Mesothelial cell of epicardium (in vitro differentiated cells): ENCODE measurements at regions not wholly inside any gene's neighbourhood (a gene's known extent, or its start where the extent isn't known, plus 50 kb on each side); places are given as distances from the start of the nearest gene placed in this dataset.

Experiments used
- DNase-seq, 2 experiments: peaks; one replicate each; pipeline ENCODE4 v3.0.0; 2021; ENCODE audit warnings: low spot score in 2 of 2; ENCODE audit not compliant: unreplicated experiment in 2 of 2
- H3K27ac Mint-ChIP-seq: 2 replicates; pipeline ENCODE4 v1.8.0; 2021; ENCODE audit warnings: mixed read lengths
- H3K27me3 Mint-ChIP-seq: 2 replicates; pipeline ENCODE4 v1.8.0; 2021; ENCODE audit warnings: low read depth, mixed read lengths
- H3K36me3 Mint-ChIP-seq: 2 replicates; pipeline ENCODE4 v1.8.0; 2021; ENCODE audit warnings: mixed read lengths
- H3K4me1 Mint-ChIP-seq: 2 replicates; pipeline ENCODE4 v1.8.0; 2021; ENCODE audit warnings: mixed read lengths
- H3K4me3 Mint-ChIP-seq: 2 replicates; pipeline ENCODE4 v1.8.0; 2021; ENCODE audit warnings: mild to moderate bottlenecking, moderate library complexity, mixed read lengths
- H3K9me3 Mint-ChIP-seq: 2 replicates; pipeline ENCODE4 v1.8.0; 2021; ENCODE audit warnings: mixed read lengths
- TF ChIP-seq, protein P1 (sequence below): fragments of 200-600 bp; sonication (generic); IDR thresholded peaks from one replicate; pipeline ENCODE4 v1.5.0; 2021; ENCODE audit warnings: antibody characterized with exemption; ENCODE audit not compliant: unreplicated experiment

DNA sequence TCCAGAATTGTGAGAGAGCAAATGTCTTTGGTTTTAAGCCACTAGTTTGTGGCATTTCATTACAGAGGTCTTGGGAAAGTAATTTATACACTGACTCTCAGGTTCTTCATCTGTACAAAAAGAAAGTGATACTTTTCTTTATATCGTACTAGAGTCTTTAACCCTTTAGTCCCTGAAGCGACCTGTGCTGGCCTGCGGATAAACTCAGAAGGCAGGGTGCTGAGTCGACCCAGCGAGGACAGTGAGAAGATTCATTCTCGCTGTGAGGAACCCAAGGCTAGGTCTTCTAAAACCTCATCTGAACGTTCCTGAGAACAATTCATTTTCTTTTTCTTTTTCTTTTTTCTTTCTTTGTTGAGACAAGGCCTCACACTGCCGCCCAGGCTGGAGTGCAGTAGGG lies 514.2 kb upstream of the MGMT start:
- TF ChIP-seq, protein P1, sequence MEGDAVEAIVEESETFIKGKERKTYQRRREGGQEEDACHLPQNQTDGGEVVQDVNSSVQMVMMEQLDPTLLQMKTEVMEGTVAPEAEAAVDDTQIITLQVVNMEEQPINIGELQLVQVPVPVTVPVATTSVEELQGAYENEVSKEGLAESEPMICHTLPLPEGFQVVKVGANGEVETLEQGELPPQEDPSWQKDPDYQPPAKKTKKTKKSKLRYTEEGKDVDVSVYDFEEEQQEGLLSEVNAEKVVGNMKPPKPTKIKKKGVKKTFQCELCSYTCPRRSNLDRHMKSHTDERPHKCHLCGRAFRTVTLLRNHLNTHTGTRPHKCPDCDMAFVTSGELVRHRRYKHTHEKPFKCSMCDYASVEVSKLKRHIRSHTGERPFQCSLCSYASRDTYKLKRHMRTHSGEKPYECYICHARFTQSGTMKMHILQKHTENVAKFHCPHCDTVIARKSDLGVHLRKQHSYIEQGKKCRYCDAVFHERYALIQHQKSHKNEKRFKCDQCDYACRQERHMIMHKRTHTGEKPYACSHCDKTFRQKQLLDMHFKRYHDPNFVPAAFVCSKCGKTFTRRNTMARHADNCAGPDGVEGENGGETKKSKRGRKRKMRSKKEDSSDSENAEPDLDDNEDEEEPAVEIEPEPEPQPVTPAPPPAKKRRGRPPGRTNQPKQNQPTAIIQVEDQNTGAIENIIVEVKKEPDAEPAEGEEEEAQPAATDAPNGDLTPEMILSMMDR = no peak
- Mint-ChIP-seq H3K27me3 (no peaks in the 10 kb centered on the region), H3K9me3 (no peaks in the 10 kb centered on the region), H3K27ac (no peak overlapping the region), H3K4me3 (no peak overlapping the region), H3K4me1 (no peaks in the 10 kb centered on the region), H3K36me3 (no peaks in the 10 kb centered on the region)
- no peak for DNase-seq

DNA sequence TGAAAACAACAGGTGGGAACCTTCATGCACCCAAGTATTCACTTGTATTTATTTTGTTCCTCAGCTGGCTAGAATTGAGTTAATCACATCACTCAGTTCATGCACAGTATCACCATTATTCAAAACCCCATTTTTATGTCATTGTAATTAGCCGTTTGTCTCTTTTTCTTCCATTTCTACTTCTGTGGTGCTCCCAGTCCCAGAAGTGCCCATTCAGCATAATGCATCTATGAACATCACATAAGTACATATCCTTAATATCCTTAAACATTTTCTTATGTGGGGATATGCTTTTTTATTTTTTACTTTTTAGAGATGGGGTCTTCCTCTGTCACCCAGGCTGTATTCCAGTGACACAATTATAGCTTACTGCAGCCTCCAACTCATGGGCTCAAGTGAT lies 510.9 kb upstream of the MGMT start:
- DNase-seq = no peak
- no peaks in the 10 kb centered on the region for H3K36me3 Mint-ChIP-seq
- peaks cover 3% of the 10 kb centered on the region for H3K27me3 Mint-ChIP-seq
- H3K4me3 Mint-ChIP-seq = no peak overlapping the region
- H3K4me1 Mint-ChIP-seq = no peaks in the 10 kb centered on the region
- no peaks in the 10 kb centered on the region for H3K9me3 Mint-ChIP-seq
- TF ChIP-seq, protein P1 = no peak
- no peak overlapping the region for H3K27ac Mint-ChIP-seq

DNA sequence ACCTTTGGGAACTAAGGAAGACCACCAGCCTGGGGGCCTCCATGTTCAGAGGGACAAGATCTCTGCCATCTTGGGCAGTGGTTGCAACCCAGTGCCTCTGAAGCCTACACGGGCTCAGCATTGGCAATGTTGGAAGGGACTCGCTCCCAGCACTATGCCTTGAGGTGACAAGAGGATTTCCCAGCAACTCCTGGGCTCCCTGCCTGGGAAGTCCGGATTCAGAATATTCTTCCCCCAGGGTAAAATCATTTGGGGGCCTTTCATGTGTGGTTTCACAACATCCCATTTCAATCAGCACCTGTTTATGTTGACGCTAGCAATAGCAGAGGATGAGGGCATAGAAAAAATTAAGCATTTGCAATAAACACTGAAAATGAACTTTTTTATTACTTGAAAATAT lies 509.8 kb upstream of the MGMT start:
- Mint-ChIP-seq H3K9me3 (no peaks in the 10 kb centered on the region), H3K27ac (no peak overlapping the region), H3K27me3 (peaks cover 7% of the 10 kb centered on the region), H3K4me3 (no peak overlapping the region), H3K36me3 (no peaks in the 10 kb centered on the region), H3K4me1 (no peaks in the 10 kb centered on the region)
- DNase-seq = no peak
- TF ChIP-seq, protein P1 = no peak

DNA sequence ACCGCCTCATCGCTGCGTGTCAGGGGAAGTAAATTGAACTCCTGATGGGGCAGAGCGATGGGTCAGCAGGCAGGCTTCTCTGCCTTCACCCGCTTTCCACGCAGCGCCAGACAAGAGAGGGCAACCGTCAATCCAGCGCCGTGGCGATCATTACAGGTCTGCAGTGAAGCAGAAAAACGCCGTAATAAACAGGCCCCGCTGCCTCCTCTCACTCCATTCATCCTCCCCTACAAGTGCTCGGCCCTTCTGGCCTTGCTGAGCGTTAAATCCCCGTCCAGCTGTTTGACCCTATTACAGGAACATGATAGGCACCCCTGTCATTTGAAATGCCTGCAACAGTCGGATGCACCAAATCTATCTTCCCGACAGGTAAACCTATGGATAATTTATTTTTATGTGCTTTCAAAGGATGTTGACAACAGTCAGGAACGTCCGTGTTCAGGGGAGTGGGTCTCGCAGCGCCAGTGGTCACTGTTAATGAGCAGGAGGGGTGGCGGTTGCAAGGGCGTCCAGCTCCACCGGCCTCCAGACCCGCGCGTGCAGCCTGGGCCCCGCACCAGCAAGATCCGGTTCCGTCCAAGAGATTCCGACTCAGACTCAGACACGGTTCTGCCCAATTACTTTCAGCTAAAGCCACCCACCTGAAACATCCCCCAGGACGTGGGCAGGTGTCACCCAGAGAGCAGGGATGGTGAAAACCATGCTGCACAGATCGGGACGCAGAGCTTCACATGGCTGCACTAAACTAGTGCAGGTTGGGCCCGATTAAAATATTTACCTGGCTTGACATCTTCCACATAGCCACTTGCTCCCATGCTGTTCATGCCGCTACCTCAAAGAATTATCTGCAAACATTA lies 508.0 kb upstream of the MGMT start:
- Mint-ChIP-seq H3K4me3 (no peak overlapping the region), H3K27me3 (peaks cover 16% of the 10 kb centered on the region), H3K27ac (no peak overlapping the region), H3K4me1 (no peaks in the 10 kb centered on the region), H3K36me3 (no peaks in the 10 kb centered on the region), H3K9me3 (no peaks in the 10 kb centered on the region)
- no peak for DNase-seq
- TF ChIP-seq, protein P1 = no peak

DNA sequence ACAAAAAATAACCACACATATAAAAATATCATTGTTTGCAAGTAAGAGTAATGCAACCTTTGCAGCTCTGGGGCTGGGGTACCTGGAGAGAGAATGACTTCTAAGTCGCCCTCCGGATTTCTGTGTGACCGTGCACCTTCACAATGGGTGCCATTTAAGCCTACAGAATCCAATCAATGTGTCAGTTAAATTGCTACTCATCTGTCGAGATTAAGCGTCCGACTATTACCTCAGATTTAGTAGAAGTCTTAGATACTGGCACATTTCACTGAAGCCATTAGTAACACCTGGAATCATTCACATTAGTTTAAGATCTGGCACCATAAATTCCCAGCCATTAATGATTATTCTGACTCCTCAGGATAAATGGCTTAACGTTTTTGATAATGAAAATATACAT lies 507.3 kb upstream of the MGMT start:
- H3K9me3 Mint-ChIP-seq = no peaks in the 10 kb centered on the region
- no peak for DNase-seq
- peaks cover 16% of the 10 kb centered on the region for H3K27me3 Mint-ChIP-seq
- TF ChIP-seq, protein P1 = no peak
- H3K27ac Mint-ChIP-seq = no peak overlapping the region
- no peaks in the 10 kb centered on the region for H3K36me3 Mint-ChIP-seq
- no peak overlapping the region for H3K4me3 Mint-ChIP-seq
- no peaks in the 10 kb centered on the region for H3K4me1 Mint-ChIP-seq
